GM21786 (cell line): ENCODE measurements at regions not wholly inside any gene's neighbourhood (a gene's known extent, or its start where the extent isn't known, plus 50 kb on each side); places are given as distances from the start of the nearest gene placed in this dataset.
"Not testable (repeated sequence)": the region's sequence is repeated elsewhere in the genome, so short reads cannot be mapped to it uniquely, and the experiment has no call there.

Source experiments
- ATAC-seq: cut with Tn5 transposase; IDR thresholded peaks from one replicate; pipeline ENCODE4 v1.9.1; 2021; ENCODE audit not compliant: unreplicated experiment

DNA sequence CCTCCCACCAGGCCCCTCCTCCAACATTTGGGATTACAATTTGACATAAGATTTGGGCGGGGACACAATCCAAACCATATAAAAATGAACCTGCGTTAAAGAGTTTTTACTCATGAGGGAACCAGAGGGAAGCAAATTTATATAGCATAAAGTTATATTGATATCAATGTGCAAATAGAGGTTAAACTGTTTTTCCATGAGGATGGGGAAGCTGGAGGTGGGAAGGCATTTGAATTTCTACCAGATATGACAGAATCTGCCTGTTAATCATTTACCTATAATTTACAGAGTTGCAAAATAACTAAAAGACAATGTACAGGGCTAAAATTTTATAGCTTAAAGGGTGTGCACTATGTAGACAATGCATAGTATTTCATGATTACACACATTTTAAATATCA lies 322.0 kb upstream of the FKBP1C start:
- no peak for ATAC-seq

DNA sequence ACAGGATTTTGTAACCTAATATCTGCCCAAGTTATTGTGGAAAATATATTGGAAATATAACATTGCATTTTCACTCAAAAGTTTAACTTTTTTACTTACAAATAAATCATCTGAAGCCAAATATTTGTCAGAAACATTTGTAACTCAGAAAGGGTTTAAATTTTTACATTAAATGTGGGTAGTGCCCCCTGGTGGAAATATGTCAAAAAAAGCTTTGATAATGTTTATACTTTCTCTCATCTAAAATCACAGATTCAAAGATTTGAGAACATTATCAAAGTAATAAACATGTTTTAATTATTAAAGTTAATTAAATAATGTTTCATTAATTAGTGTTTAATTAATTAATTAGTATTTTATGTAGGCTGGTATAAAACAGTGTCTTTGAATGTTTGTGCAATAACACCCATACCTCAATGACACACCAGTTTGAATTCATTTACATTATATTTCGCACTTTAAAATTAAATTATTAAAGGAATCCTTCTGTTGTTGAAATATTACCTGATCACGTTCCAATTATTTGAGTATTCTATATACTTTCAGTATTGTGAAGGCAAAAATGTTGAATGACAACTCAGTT lies 320.1 kb upstream of the FKBP1C start:
- no peak for ATAC-seq

DNA sequence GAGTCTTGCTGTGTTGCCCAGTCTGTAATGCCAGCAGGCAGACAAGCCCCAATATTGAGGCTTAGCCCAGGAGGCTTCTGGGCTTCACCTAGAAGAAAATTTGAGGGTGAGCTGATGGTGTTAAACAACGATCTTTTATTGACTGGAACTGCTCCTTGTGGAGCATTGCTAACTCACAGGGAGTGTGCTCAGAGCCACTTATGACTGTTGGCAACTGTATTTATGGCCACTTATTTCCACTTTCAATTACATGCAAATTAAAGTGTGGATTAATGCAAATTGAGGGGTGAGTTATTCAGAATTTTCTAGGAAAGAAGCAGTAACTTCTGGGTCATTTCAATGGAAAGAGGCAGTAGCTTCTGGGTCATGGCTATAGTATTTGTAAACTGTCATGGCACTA lies 317.2 kb upstream of the FKBP1C start:
- no peak for ATAC-seq

- no peak for ATAC-seq
Observed at GRCh38 chr6:62903266-62903665, 308.0 kb upstream of the FKBP1C start.

DNA sequence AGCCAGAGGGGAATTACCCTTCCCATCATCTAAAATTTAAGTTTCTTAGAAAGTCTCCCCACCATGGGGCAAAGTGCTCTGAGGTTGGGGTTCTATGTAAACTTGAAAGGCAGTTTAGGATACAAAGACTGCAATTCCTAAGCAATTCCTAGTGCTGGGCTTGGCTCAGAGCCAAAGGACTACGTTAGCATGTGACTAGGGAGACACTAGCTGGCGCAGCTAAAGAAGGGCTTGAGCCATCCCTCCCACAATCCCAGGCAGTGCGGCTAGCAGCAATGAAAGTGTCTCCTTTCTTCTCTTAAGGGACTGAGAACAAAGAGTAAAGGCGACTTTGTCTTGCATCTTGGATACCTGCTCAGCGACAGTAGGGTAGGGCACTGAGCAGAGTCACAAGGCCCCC lies 306.6 kb upstream of the FKBP1C start:
- ATAC-seq: no peak

DNA sequence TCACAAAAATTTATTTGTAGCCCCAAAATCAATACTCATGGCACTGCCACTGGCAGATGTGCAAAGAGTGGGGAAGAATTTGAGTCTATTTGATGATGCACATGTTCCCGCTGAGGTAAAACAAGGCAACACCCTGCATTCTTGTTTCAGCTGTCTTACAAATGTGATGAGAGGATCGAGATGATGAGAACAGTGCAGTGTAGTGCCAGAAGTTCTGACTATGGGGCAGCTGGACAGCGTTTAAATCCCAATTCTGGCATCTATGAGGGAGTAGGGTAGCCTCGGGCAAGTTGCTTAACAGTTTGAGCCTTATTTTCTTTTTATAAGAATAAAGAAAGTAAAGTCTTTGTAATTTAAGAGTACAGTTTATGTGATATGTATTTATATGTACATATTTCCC lies 296.7 kb upstream of the FKBP1C start:
- no peak for ATAC-seq

- ATAC-seq: no peak
Observed at GRCh38 chr6:62923728-62924127, 287.5 kb upstream of the FKBP1C start.

GRCh38 chr6:62940848-62941247 lies 270.4 kb upstream of the FKBP1C start:
- no peak for ATAC-seq

DNA sequence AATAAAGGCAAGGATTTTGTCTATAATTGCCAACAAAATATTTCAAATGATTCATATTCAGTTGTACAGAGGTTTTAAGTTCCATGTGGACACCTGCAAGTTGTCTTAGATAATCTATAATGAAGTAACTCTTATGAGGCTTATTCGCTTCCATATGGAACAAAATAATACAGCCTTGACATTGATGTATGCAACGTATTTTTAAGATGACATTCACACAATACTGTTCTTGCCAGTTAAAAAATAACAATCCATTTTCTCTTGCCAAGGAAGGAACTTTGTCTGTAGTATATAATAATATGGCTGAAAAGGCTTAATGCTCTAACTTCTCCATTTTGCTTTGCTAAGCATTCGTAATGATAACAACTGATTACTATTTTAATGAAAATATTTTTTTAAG lies 269.3 kb upstream of the FKBP1C start:
- ATAC-seq: no peak

GRCh38 chr6:62968834-62969233 lies 242.4 kb upstream of the FKBP1C start:
- ATAC-seq: no peak

DNA sequence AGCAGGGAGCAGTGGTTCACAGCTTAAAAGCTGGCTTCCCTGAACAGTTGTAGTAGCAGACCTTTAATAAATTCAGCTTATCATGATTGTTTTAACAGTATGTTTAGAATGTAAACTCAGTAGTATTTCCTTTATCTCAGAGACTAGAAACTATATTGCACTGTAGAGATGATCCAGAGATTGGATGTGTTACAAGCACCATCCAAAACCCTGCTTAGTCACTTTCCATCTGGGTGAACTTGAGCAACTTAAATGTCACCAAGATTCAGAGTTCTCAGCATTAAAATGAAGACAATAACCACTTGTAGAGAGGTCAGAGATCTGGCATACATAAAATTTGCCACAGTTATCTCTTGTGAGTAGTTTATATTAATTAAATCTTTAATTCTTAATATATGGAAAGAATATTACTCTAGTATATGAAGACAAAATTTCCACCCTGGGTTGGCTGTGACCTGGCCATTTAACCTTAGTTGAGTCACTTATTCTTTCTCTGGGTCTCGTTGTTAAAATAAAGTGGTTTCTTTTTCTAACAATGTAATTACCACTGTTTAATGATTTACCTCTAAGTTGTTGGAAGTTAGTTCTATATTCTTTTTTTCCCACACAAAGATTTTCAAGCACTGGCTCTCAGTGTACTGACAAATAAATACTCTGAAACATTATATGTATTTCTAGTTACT lies 239.2 kb upstream of the FKBP1C start:
- ATAC-seq: peak; percentile 52

DNA sequence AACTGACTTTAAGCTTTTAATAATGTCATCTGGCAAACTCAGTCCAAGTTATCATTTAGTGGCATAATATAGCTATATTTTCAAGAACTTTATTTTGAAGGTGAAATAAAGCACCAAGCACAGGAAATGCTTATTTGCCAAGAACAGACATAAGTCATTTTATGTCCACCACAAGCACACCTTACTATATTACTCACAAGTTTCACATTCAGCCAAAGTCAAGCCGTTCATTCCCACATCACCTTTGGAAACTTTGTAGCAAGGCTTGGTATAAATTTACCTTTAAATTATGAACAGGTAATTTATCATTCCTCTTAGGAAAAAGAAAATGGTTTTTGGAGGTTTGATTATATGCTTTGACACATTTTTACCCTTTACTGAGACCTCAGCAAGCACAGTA lies 236.8 kb upstream of the FKBP1C start:
- peak; percentile 57 for ATAC-seq

GRCh38 chr6:62976566-62976965 lies 234.7 kb upstream of the FKBP1C start:
- ATAC-seq: peak; percentile 24

GRCh38 chr6:62978920-62979319 lies 232.3 kb upstream of the FKBP1C start:
- peak; percentile 30 for ATAC-seq

- ATAC-seq: peak; percentile 43
Observed at GRCh38 chr6:62980093-62980492, 231.2 kb upstream of the FKBP1C start.

GRCh38 chr6:62980724-62981123 lies 230.5 kb upstream of the FKBP1C start:
- ATAC-seq: no peak

DNA sequence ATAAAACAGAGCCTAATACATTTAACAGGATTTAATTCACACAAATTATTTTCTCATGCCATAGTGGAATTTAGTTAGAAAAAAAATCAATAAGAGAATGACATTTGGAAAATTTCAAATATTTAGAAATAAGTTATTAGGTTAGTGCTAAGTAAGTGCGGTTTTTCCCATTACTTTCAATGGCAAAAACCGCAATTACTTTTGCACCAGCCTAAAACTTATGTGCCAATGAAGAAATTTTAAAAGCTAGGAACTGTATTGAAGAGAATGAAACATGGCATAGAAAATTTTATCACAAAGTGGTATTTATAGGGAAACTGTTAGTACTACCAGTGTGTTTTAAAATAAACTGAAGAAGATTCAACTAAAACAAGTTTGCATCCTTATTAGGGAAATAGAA lies 228.3 kb upstream of the FKBP1C start:
- no peak for ATAC-seq

- ATAC-seq: not testable (repeated sequence)
Observed at GRCh38 chr6:62991696-62992095, 219.6 kb upstream of the FKBP1C start.

- no peak for ATAC-seq
Observed at GRCh38 chr6:62993951-62994350, 217.3 kb upstream of the FKBP1C start.

DNA sequence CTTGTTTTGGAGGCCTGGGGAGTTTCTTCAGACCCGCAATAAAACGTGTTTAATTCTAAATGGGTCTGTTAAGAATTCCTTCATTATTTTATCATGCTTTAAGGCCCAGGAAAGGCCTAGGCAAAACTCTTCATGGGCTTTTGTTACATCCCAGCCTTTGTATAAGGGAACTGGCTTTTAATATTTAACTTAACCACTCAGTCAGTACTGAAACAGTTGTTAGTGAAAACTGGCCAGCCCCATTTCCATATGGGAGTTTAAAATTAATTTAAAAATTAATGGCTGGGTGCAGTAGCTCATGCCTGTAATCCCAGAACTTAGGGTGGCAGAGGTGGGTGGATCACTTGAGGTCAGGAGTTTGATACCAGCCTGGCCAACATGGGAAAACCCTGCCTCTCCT lies 213.2 kb upstream of the FKBP1C start:
- peak; percentile 39 for ATAC-seq

GRCh38 chr6:62999242-62999641 lies 212.0 kb upstream of the FKBP1C start:
- ATAC-seq: not testable (repeated sequence)

GRCh38 chr6:62999796-63000195 lies 211.5 kb upstream of the FKBP1C start:
- ATAC-seq: peak; percentile 36

GRCh38 chr6:63006018-63006417 lies 205.3 kb upstream of the FKBP1C start:
- ATAC-seq: not testable (repeated sequence)
